ENCODE measurements at regions not wholly inside any gene's neighbourhood (a gene's known extent, or its start where the extent isn't known, plus 50 kb on each side); places are given as distances from the start of the nearest gene placed in this dataset.
"Not testable (repeated sequence)": the region's sequence is repeated elsewhere in the genome, so short reads cannot be mapped to it uniquely, and the experiment has no call there.

GRCh38 chr2:7309582-7309981 is 392.4 kb downstream of the RNF144A start:
- no peak for DNase-seq

DNA sequence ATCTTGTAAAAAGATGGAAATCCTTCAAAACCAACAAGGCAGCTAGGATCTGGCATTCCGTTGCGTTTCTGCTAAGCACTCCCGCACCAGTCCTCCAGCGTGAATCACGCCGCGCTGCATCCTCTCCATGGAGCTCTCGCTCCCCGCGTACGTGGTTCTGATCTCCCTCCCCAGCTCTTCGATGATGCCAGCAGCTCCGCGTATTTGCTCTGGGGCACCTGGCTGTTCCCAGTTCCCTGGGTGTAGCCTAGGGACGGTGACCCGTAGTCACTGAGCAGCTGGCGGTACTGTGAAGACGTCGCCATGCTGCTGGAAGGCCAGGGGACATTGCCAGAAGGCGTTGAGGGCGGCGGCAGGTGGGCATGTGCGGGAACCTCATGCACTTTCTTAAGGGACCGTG is 407.5 kb downstream of the RNF144A start:
- no peak for DNase-seq

DNA sequence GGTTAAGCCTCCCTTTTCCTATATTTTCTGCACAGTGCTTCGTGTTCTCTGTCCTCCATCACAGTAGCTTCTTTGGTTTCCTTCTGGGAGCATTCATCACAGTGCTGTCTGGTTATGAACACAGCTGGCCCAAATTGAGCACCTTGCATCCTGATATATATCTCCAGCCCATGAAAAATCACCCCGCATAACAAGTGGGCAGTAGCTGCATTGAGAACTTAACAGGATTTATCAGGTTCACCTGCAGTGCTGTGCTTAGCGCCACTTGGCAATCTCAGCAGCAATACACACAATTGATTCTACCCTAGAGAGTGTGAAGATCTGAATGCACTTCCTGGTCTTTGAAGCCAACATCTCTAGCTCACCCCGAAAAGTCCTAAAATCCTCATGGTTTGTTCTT is 408.0 kb downstream of the RNF144A start:
- DNase-seq: no peak

DNA sequence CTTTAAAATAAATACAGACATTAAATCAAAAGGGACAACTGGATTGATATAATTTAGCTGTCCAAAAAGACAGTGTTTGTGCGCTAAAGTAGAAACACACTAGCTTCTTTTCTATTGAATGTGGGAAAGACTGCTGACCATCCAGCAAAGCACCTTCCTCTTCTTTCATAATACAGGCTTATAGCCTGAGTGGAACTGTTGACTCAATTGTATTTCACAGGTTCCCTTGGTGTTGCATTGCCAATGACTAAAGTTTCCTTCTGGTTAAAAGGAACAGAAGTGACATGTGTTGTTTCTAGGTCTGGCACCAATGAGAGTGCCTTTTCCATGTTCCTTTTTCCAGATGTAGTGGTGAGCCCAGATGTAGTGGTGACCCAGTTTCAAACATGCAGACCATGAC is 412.3 kb downstream of the RNF144A start:
- DNase-seq: no peak

- no peak for DNase-seq
Observed at GRCh38 chr2:7333189-7333765, 416.1 kb downstream of the RNF144A start.

DNA sequence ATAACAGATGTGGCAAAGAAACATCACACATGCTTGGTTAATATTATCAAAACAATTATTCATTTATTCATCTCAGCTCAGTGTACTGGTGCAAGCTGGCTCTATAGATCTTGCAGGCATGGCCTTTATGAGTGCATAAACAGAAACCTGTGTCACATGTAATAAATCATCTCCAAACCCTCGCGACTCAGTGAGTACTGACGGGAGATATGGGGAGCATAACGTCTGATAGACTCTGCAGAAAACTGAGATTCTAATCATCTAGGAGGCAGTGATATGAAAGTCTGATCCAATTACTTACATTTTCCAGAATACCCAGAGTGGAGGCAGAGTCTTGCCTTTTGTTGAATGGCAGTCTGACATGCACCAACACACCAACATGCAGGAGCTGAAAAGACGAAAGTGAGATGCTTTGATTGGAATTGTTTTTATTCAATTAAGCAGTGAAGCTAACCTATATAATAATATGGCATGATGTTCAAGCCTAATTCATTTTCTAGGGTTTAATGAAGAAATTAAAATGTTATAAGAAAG is 416.8 kb downstream of the RNF144A start:
- DNase-seq: no peak

GRCh38 chr2:7338961-7339360 is 421.7 kb downstream of the RNF144A start:
- DNase-seq: no peak

DNA sequence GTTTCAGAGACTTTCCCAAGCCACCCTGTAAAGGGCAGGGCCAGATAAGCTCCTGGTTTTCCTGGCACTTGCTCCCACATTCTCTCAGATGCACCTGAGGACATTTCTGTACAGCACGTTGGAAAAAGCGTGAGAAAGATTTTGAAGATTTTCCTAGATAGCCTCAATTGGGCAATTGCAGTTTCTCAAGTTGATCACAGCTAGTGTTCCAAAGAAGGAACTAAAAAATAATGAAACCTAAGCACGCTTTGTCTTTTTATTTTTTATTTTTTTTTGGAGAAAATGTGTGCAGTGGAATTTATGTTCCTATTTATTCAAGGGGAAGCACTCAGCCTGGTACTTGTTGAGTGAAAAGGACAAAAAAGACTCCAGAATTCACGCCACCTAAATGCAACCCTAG is 429.1 kb downstream of the RNF144A start:
- DNase-seq: no peak

GRCh38 chr2:7348761-7349160 is 431.5 kb downstream of the RNF144A start:
- DNase-seq: no peak

GRCh38 chr2:7352191-7352590 is 435.0 kb downstream of the RNF144A start:
- no peak for DNase-seq

GRCh38 chr2:7353571-7353970 is 436.4 kb downstream of the RNF144A start:
- no peak for DNase-seq

GRCh38 chr2:7355781-7356180 is 438.6 kb downstream of the RNF144A start:
- no peak for DNase-seq

- DNase-seq: no peak
Observed at GRCh38 chr2:7356909-7357584, 439.8 kb downstream of the RNF144A start.

DNA sequence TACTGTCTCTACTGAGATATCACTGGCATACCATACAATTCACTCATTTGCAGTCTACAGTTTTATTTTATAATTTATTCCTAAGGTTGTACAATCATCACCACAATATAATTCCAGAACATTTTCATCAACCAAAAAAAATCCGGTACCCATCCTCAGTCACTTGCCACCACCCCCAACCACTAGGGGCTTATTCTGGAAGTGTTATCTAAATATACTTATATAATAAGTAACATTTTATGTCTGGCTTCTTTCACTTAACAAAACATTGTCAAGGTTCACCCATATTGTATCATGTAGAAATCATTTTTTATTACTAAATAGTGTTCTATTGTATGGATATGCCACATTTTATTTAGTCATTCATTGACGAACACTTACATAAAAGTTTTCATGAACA is 440.8 kb downstream of the RNF144A start:
- no peak for DNase-seq

- no peak for DNase-seq
Observed at GRCh38 chr2:7358865-7359447, 441.7 kb downstream of the RNF144A start.

GRCh38 chr2:7363906-7364305 is 446.7 kb downstream of the RNF144A start:
- DNase-seq: no peak

DNA sequence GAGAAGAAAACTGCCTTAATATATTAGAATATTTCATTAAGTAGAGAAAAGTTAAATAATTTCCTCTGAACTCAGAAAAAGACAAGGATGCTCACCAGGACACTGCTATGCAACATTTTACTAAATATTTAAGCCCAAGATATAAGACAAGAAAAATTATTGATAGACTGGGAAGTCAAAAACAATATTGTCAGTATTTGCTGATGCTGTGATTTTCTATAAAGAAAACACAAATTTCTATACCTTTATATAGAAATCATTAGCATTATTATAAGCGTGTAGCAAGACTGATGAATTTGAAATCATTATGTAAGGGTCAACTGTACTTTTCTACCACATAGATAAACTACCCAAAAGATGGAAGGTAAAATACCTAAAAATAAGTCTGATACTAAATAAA is 451.0 kb downstream of the RNF144A start:
- DNase-seq: no peak

GRCh38 chr2:7373156-7373555 is 455.9 kb downstream of the RNF144A start:
- no peak for DNase-seq

- DNase-seq: no peak
Observed at GRCh38 chr2:7375901-7376300, 458.7 kb downstream of the RNF144A start.

DNA sequence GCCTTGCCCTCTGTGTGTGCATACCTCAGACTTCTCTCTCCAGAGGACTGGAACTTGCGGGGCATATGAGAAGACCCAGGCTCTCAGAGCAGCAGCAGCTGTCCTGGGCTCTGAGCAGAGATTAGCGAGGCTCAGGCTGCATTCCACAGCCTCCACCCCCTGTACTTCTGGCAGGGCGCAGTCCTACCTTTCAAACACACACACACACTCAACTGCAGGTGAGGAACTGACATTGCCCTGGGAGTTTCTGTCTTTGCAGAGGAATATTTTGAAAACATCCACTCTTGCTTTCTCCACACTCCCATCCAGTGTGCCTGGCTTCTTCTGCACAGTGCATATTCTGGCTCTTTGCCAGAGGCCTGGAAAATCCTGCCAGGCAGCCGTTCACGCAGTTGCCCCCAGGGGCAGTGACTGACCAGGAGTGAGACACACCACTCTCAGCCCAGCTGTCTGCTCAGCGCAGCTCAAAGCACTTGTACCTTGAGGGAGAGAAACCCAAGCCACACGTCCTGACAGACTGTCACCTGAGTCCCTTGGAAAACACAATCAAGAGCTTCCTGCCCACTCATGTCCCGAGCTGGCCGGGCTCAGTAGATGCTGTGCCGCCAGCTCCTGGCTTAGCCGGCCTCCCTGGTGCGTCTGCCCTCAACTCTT is 460.8 kb downstream of the RNF144A start:
- DNase-seq: no peak

GRCh38 chr2:7378591-7378990 is 461.4 kb downstream of the RNF144A start:
- DNase-seq: no peak

DNA sequence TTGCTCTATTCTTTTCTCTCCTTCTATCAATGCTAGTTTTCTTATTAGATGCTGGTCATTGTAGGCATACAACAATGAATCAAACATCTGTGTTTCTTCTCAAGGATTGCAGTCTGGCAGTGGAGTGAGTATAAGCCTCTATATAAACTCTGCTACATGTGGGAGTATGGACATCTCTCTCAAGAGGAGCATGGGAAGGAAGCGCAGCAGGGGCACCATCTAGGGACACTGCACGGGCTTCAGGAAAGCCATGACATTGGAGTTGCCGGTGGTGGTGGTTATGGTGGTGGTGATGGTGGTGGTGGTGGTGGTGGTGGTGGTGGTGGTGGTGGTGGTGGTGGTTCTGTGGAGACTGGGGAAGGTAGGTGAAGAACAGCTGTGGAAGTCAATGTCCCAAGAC is 462.6 kb downstream of the RNF144A start:
- DNase-seq: no peak

DNA sequence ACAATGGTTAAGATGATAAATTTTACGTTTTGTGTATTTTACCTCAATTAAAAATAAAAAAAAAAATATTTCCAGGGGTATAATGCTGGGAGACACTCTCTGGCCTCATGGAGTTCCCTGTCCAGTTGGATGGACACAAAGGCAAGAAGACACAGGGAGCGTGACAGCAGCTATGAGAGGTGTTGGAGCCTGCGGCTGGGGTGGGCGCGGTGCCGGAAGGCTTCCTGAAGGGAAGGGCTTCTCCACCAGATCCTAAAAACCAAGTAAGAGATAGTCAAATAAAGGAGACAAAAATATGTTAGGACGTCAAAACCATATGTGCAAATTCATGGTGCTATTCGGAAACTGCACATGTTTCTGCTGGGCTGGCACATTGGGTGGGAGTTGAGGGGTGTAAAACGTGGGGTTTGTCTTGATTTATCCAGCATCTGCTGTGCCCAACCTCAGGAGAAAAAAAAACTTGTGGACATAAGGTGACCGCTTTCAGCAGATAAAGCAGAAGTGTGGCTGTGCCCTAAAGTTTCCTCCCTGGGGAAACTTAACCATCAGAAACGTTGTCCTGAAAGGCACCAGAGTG is 467.6 kb downstream of the RNF144A start:
- DNase-seq: no peak

- not testable (repeated sequence) for DNase-seq
Observed at GRCh38 chr2:7390311-7390710, 473.1 kb downstream of the RNF144A start.
